ENCODE measurements at regions not wholly inside any gene's neighbourhood (a gene's known extent, or its start where the extent isn't known, plus 50 kb on each side); places are given as distances from the start of the nearest gene placed in this dataset.
"Not testable (repeated sequence)": the region's sequence is repeated elsewhere in the genome, so short reads cannot be mapped to it uniquely, and the experiment has no call there.

DNA sequence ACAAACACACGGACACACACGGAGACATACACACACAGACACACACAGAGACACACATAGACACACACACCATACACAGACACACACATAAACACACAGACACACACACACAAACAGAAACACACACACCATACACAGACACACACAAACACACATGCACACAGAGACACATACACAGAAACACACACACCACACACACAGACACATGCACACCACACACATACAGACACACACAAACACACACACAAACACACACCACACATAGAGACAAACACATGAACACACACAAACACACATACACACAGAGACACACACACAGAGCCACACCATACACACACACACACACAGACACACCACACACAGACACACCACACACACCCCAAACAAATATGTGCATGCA is 152.7 kb upstream of the FOXD4L5 start:
- H3K9me3 Mint-ChIP-seq (ENCODE audit: low read depth): peaks cover 42% of the 10 kb centered on the region
- H3K36me3 Mint-ChIP-seq (ENCODE audit: low read depth): no peaks in the 10 kb centered on the region
- H3K27ac Mint-ChIP-seq (ENCODE audit: unreplicated experiment): no peak overlapping the region
- no peaks in the 10 kb centered on the region for H3K4me1 Mint-ChIP-seq (ENCODE audit: low read depth)
- TF ChIP-seq CTCF (IDR thresholded peaks at IDR 0.05): no peak
- H3K4me3 Mint-ChIP-seq (ENCODE audit: unreplicated experiment): no peak overlapping the region
- no peak for DNase-seq (ENCODE audit: low spot score)
- H3K27me3 Mint-ChIP-seq (ENCODE audit: low read depth): no peaks in the 10 kb centered on the region

GRCh38 chr9:65435464-65435863 is 150.5 kb upstream of the FOXD4L5 start:
- no peaks in the 10 kb centered on the region for H3K27me3 Mint-ChIP-seq (ENCODE audit: low read depth)
- H3K4me3 Mint-ChIP-seq (ENCODE audit: unreplicated experiment): no peak overlapping the region
- no peaks in the 10 kb centered on the region for H3K36me3 Mint-ChIP-seq (ENCODE audit: low read depth)
- TF ChIP-seq CTCF (IDR thresholded peaks at IDR 0.05): no peak
- no peaks in the 10 kb centered on the region for H3K4me1 Mint-ChIP-seq (ENCODE audit: low read depth)
- H3K9me3 Mint-ChIP-seq (ENCODE audit: low read depth): peaks cover 46% of the 10 kb centered on the region
- no peak overlapping the region for H3K27ac Mint-ChIP-seq (ENCODE audit: unreplicated experiment)
- DNase-seq (ENCODE audit: low spot score): no peak

DNA sequence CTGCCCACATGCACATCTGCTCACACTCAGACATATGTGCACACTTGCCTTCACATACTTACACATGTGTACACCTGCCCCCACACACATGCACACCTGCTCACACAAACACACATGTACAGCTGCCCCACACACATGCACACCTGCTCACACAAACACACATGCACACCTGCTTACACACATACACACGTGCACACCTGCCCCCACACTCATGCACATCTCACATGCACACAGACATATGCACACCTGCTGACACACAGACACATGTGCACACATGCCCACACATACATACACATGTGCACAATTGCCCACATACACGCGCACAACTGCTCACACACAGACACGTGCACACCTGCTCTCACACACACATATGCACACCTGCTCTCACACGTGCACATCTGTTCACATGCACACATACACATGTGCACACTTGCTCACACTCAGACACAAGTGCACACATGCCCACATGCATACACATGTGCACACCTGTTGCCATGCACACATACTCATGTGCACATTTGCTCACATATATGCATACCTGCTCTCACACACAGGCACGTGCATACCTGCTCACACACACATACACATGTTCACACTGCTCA is 147.8 kb upstream of the FOXD4L5 start:
- H3K4me1 Mint-ChIP-seq (ENCODE audit: low read depth): no peaks in the 10 kb centered on the region
- DNase-seq (ENCODE audit: low spot score): no peak
- TF ChIP-seq CTCF (IDR thresholded peaks at IDR 0.05): no peak
- H3K27ac Mint-ChIP-seq (ENCODE audit: unreplicated experiment): no peak overlapping the region
- H3K9me3 Mint-ChIP-seq (ENCODE audit: low read depth): peaks cover 36% of the 10 kb centered on the region
- H3K27me3 Mint-ChIP-seq (ENCODE audit: low read depth): no peaks in the 10 kb centered on the region
- H3K36me3 Mint-ChIP-seq (ENCODE audit: low read depth): no peaks in the 10 kb centered on the region
- no peak overlapping the region for H3K4me3 Mint-ChIP-seq (ENCODE audit: unreplicated experiment)

GRCh38 chr9:65432051-65432450 is 147.0 kb upstream of the FOXD4L5 start:
- H3K36me3 Mint-ChIP-seq (ENCODE audit: low read depth): no peaks in the 10 kb centered on the region
- H3K4me3 Mint-ChIP-seq (ENCODE audit: unreplicated experiment): no peak overlapping the region

GRCh38 chr9:65430221-65430620 is 145.2 kb upstream of the FOXD4L5 start:
- no peak for DNase-seq (ENCODE audit: low spot score)
- Mint-ChIP-seq H3K4me1 (ENCODE audit: low read depth) (no peaks in the 10 kb centered on the region), H3K9me3 (ENCODE audit: low read depth) (peaks cover 26% of the 10 kb centered on the region), H3K27ac (ENCODE audit: unreplicated experiment) (no peak overlapping the region), H3K36me3 (ENCODE audit: low read depth) (no peaks in the 10 kb centered on the region), H3K27me3 (ENCODE audit: low read depth) (no peaks in the 10 kb centered on the region), H3K4me3 (ENCODE audit: unreplicated experiment) (no peak overlapping the region)
- TF ChIP-seq CTCF (IDR thresholded peaks at IDR 0.05): no peak

More at GRCh38 chr9:65432051-65432450, 147.0 kb upstream of the FOXD4L5 start:
- Mint-ChIP-seq H3K9me3 (ENCODE audit: low read depth) (peaks cover 32% of the 10 kb centered on the region), H3K27ac (ENCODE audit: unreplicated experiment) (no peak overlapping the region), H3K27me3 (ENCODE audit: low read depth) (no peaks in the 10 kb centered on the region), H3K4me1 (ENCODE audit: low read depth) (no peaks in the 10 kb centered on the region)
- no peak for DNase-seq (ENCODE audit: low spot score)
- TF ChIP-seq CTCF (IDR thresholded peaks at IDR 0.05): no peak

DNA sequence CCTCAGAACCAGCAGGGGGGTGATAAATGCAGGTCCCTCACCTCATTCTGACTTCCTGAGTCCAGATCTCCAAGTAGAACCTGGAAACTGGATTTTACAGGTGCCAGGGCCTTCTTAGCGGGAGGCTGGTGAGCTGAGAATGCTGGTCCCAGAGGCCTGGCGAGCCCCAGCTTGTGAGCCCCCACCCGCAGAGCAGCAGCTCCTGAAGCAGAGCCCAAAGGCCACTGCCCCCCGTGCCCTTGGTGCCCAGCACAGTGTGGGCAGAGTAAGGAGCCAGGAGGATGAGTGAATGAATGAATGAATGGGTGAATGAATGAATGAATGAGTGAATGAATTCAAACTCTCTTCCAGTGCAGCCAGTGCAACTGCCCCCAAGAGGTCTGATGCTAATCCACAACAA is 142.4 kb upstream of the FOXD4L5 start:
- not testable (repeated sequence) for H3K4me1 Mint-ChIP-seq (ENCODE audit: low read depth); H3K4me3 Mint-ChIP-seq (ENCODE audit: unreplicated experiment); DNase-seq (ENCODE audit: low spot score); H3K36me3 Mint-ChIP-seq (ENCODE audit: low read depth); H3K27ac Mint-ChIP-seq (ENCODE audit: unreplicated experiment); H3K27me3 Mint-ChIP-seq (ENCODE audit: low read depth)
- H3K9me3 Mint-ChIP-seq (ENCODE audit: low read depth): peaks cover 26% of the 10 kb centered on the region

- H3K27ac Mint-ChIP-seq (ENCODE audit: unreplicated experiment); H3K36me3 Mint-ChIP-seq (ENCODE audit: low read depth); H3K4me1 Mint-ChIP-seq (ENCODE audit: low read depth); H3K27me3 Mint-ChIP-seq (ENCODE audit: low read depth); DNase-seq (ENCODE audit: low spot score); H3K4me3 Mint-ChIP-seq (ENCODE audit: unreplicated experiment): not testable (repeated sequence)
- H3K9me3 Mint-ChIP-seq (ENCODE audit: low read depth): peaks cover 25% of the 10 kb centered on the region
These were observed 141.8 kb upstream of the FOXD4L5 start for GRCh38 chr9:65426813-65427212.
